HT1080 (cell line): ENCODE measurements at regions not wholly inside any gene's neighbourhood (a gene's known extent, or its start where the extent isn't known, plus 50 kb on each side); places are given as distances from the start of the nearest gene placed in this dataset.

Experiments used
- DNase-seq: peaks from one replicate; pipeline ENCODE4 v3.0.0-alpha.2; 2015; ENCODE audit warnings: low read depth

- DNase-seq, result no peak
These were observed 196.8 kb upstream of the PDE1C start for GRCh38 chr7:32266932-32267475.

- no peak for DNase-seq
These were observed 194.6 kb upstream of the PDE1C start for GRCh38 chr7:32264702-32265284.

- no peak for DNase-seq
These were observed 193.4 kb upstream of the PDE1C start for GRCh38 chr7:32263611-32264010.

GRCh38 chr7:32262315-32262714, 192.1 kb upstream of the PDE1C start:
- DNase-seq, result no peak

- no peak for DNase-seq
These were observed 189.9 kb upstream of the PDE1C start for GRCh38 chr7:32259931-32260596.

- peak; percentile 74 for DNase-seq
These were observed 188.1 kb upstream of the PDE1C start for GRCh38 chr7:32258265-32258664.

GRCh38 chr7:32257621-32258020, 187.4 kb upstream of the PDE1C start:
- no peak for DNase-seq

DNA sequence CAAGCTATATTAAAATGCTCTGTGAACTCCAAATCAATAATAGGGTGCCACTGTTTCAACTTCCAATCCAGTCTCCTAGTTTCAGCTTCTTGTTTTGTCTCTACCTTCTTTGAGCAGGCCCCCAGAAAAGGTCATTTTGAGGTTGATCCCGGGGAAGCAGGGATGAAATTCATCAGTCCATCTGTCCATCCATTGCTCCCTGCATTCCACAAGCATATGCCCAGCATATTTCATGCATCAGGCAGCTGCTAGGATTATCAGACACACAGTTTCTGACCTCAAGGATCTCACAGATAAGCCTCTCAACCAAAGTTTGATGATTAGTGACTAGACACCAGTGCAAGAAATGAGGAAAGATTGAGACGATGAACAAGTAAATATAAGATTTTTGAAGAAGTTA, 186.6 kb upstream of the PDE1C start:
- no peak for DNase-seq

GRCh38 chr7:32256376-32256775, 186.2 kb upstream of the PDE1C start:
- DNase-seq, result no peak

DNA sequence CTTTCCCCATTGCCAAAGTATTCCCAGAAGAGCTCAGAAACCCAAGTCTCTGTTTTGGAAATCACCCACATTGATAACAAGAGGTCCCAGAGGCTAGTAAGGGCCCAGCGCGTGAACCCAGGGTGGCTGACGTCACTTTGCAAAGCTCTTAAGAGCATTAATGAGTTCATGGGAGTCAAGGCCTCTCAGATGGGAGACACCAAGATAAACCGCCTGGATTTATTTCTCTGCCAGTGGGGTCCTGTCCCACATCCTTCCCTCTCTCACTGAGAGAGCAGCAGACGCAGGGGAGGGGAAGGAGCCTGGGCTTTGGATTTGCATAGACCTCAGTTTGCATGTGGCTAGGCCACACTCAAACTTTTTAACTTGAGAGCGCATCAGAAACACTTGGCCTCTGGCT, 184.8 kb upstream of the PDE1C start:
- no peak for DNase-seq

DNA sequence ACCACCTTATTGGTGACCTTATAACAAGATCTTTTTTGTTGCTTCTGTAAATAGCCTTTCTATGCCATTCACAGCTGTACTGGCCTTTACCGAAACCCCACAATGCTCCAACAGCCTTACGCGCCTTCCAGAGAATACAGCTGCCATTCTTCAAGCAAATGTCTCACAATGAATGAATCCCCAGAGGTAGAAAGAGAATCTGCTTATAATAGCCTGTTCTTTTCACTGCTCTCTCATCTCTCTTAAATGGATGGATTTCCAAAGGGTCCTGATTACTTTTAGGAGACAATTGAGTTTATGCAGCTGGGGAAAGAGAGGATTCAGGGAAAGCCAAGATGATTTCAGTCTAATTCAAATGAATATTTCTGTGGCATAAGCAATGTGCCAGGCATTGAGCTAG, 183.1 kb upstream of the PDE1C start:
- DNase-seq, result no peak

- no peak for DNase-seq
These were observed 181.5 kb upstream of the PDE1C start for GRCh38 chr7:32251659-32252058.

GRCh38 chr7:32250471-32251260, 180.5 kb upstream of the PDE1C start:
- DNase-seq, result no peak

DNA sequence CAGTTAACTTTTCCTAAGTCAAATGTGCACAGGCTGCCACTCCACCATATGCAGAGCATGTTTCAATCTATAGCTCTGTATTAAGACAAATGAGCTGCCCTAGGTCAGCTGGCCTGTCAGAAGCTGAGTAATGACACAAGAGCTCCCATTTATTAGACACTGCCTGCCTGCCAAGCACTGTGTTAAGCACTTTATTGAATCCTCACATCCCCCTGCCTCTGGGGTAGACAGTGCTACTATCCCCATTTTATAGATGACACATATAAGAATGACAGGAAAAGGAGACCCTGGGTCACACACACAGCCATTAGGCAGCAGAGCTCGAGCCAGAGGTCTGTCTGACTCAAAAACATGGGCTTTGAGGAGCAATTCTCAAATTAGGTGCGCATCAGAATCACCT, 179.8 kb upstream of the PDE1C start:
- no peak for DNase-seq

GRCh38 chr7:32248522-32248921, 178.3 kb upstream of the PDE1C start:
- no peak for DNase-seq

DNA sequence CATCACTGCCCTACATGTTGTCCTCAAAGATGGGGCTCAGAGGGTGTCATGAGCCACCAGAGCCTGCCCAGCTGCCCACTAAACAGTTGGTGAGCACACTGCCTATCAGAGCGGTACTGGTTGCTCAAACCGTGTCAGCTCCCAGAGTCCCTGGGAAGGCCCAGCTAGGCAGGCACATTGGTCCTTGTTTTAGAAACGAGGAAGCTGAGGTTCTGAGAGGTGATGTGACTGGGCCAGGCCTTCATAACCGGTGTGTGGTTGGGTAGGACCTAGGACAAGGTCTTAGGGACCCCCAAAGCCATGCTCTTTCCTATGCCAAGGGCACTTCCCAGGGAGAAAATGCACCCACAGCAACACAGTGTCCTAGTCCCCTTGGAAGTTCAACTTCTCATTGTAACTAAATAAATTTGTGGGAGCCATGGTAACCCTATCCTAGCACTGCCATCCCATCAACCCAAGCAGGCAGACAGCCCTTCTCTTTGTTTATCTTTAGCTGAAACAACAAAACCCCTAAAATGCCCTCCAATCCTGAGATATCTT, 174.7 kb upstream of the PDE1C start:
- DNase-seq, result no peak

- DNase-seq, result no peak
These were observed 173.6 kb upstream of the PDE1C start for GRCh38 chr7:32243687-32244290.

- no peak for DNase-seq
These were observed 172.2 kb upstream of the PDE1C start for GRCh38 chr7:32242436-32242835.

DNA sequence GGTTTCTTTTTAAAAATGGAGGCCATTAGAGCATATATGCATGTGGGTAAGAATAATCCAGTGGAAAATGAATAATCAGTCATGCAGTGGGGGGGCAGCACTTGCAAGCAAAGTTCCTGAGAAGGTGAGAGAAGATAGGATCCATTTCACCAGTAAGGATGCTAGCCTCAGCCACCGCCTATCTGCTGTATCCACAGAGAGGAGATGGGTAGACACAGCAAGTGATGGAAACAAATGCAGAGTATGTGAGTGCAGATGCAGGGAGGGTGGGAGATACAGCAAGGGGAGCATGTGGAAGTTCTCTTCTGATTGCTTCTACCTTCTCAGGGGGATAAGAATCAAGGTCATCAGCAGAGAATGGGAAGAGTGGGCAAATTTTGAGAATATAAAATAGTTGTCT, 171.4 kb upstream of the PDE1C start:
- no peak for DNase-seq

DNA sequence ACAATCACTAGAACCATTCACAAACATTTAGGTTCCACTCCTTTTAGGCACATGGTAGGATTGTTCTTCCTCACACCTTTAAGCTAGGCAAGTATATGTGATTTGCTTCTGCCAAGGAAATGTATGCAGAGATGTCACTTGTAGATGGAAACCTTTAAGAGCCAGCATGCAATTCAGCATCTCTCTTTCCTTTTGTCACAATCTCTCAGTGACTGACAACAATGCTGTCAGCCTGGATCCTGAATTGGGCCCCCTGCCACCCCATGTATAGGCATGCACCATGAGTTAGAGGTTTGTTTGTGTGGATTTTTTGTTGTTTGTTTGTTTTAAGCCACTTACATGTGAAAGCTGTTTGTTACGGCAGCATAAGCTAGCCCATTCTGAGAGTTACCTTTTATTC, 169.6 kb upstream of the PDE1C start:
- no peak for DNase-seq

DNA sequence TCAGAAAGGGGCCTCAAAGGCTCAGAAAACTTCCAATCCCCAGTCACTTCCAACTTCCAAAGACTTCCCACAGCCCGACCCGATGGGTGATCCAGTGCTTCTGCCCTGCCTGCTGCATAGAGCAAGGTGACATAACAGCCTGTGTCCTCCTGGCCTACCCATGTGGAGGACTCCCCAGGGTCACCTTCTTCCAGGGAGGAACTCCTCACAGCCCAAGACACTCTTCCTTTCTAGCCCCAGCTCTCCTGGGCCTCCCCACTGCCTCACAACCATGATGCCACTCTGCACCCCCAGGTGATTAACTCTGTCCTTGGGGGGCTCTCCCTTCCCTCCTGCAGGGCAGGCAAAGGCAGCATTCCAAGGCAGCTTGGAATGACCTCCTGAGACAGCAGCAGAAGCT, 158.4 kb upstream of the PDE1C start:
- no peak for DNase-seq

DNA sequence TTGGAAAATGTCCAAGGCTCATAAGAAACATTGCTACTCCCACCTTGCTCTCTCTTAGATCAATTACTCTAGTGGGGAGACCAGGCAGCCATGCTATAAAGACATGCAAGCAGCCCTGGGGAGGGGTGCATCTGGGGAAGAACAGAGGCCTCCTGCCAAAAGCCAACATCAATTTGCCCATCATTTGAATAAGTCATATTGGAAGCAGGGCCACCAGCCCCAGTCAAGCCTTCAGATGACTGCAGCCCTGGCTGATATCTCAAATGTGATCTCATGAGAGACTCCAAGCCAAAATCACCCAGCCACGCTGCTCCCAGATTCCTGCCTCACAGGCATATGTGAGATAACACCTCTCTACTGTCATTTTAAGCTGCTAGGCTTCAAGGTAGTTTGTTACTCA, 157.5 kb upstream of the PDE1C start:
- DNase-seq, result no peak
